SW480 (cell line): ENCODE measurements at regions not wholly inside any gene's neighbourhood (a gene's known extent, or its start where the extent isn't known, plus 50 kb on each side); places are given as distances from the start of the nearest gene placed in this dataset.

Source experiments
- DNase-seq: peaks from one replicate; pipeline ENCODE4 v3.0.0-alpha.2; 2016; ENCODE audit warnings: low spot score

GRCh38 chr13:76750126-76750525 is 136.1 kb downstream of the KCTD12 start:
- no peak for DNase-seq

GRCh38 chr13:76745261-76746200 is 140.7 kb downstream of the KCTD12 start:
- DNase-seq = no peak

GRCh38 chr13:76741624-76742023 is 144.6 kb downstream of the KCTD12 start:
- DNase-seq = no peak

- DNase-seq = no peak
Observed at GRCh38 chr13:76741046-76741445, 145.2 kb downstream of the KCTD12 start.

GRCh38 chr13:76738616-76739015 is 147.6 kb downstream of the KCTD12 start:
- no peak for DNase-seq

- no peak for DNase-seq
Observed at GRCh38 chr13:76737526-76737925, 148.7 kb downstream of the KCTD12 start.

GRCh38 chr13:76735641-76736040 is 150.6 kb downstream of the KCTD12 start:
- no peak for DNase-seq

GRCh38 chr13:76733671-76734070 is 152.5 kb downstream of the KCTD12 start:
- no peak for DNase-seq

- DNase-seq = no peak
Observed at GRCh38 chr13:76732367-76732766, 153.8 kb downstream of the KCTD12 start.

- DNase-seq = no peak
Observed at GRCh38 chr13:76730220-76730619, 156.0 kb downstream of the KCTD12 start.

GRCh38 chr13:76729691-76730090 is 156.5 kb downstream of the KCTD12 start:
- no peak for DNase-seq

GRCh38 chr13:76725896-76726295 is 160.3 kb downstream of the KCTD12 start:
- DNase-seq = no peak

- DNase-seq = no peak
Observed at GRCh38 chr13:76725211-76725610, 161.0 kb downstream of the KCTD12 start.

GRCh38 chr13:76724421-76724820 is 161.8 kb downstream of the KCTD12 start:
- no peak for DNase-seq

- DNase-seq = no peak
Observed at GRCh38 chr13:76723551-76724232, 162.5 kb downstream of the KCTD12 start.

GRCh38 chr13:76722782-76723181 is 163.4 kb downstream of the KCTD12 start:
- no peak for DNase-seq

- no peak for DNase-seq
Observed at GRCh38 chr13:76720821-76721220, 165.4 kb downstream of the KCTD12 start.

- DNase-seq = no peak
Observed at GRCh38 chr13:76720416-76720815, 165.8 kb downstream of the KCTD12 start.

GRCh38 chr13:76719955-76720354 is 166.2 kb downstream of the KCTD12 start:
- no peak for DNase-seq

GRCh38 chr13:76717092-76717491 is 169.1 kb downstream of the KCTD12 start:
- DNase-seq = no peak

- DNase-seq = no peak
Observed at GRCh38 chr13:76715621-76716020, 170.6 kb downstream of the KCTD12 start.

- no peak for DNase-seq
Observed at GRCh38 chr13:76715075-76715474, 171.1 kb downstream of the KCTD12 start.

GRCh38 chr13:76713280-76713679 is 172.9 kb downstream of the KCTD12 start:
- no peak for DNase-seq
